LNCAP (cell line): ENCODE measurements at regions not wholly inside any gene's neighbourhood (a gene's known extent, or its start where the extent isn't known, plus 50 kb on each side); places are given as distances from the start of the nearest gene placed in this dataset.

Experiments
- TF ChIP-seq, protein P1 (sequence below): fragments of 450-650 bp; IDR thresholded peaks from 2 replicates; pipeline ENCODE4 v1.5.1; 2017; ENCODE audit warnings: mild to moderate bottlenecking

GRCh38 chr3:56879436-56880215 lies 77.9 kb upstream of the ARHGEF3 start:
- TF ChIP-seq, protein P1, sequence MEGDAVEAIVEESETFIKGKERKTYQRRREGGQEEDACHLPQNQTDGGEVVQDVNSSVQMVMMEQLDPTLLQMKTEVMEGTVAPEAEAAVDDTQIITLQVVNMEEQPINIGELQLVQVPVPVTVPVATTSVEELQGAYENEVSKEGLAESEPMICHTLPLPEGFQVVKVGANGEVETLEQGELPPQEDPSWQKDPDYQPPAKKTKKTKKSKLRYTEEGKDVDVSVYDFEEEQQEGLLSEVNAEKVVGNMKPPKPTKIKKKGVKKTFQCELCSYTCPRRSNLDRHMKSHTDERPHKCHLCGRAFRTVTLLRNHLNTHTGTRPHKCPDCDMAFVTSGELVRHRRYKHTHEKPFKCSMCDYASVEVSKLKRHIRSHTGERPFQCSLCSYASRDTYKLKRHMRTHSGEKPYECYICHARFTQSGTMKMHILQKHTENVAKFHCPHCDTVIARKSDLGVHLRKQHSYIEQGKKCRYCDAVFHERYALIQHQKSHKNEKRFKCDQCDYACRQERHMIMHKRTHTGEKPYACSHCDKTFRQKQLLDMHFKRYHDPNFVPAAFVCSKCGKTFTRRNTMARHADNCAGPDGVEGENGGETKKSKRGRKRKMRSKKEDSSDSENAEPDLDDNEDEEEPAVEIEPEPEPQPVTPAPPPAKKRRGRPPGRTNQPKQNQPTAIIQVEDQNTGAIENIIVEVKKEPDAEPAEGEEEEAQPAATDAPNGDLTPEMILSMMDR: no peak

DNA sequence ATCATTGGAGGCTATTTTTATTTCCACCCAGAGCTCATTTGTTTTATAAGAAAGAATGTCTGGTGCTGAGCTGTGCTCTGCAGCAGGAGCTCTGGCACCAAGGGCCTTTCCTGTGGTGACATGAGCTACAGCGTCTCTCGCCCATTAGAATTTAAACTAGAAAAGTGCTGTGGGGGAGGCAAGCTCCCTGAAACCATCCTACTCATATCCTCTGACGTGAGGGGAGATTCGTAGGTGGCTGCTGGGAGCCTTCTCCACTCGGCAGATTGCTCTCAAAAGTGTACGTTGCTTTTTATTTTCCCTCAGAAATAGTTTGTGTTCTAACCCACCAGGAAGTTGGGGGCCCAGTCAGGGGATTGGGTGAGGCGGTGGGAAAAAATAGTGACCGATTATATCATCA lies 76.3 kb upstream of the ARHGEF3 start:
- TF ChIP-seq, protein P1: no peak

DNA sequence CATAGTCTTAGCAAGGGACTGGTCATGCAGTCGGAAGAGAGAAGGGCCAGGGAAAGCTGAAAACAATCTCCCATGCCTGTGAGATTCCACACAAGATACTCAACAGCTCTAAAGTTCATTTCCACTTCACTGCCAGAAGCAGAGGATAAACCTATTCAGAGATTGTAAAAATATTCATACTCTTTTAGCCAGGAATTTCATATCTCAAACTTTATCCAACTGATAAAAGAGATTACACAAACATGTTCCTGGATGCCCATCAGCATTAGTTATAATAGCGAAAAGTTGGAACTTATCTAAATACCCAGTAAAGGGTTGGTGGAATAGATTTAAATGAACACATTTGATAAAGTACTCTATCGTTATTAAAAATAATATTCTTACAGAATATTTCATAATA lies 75.2 kb upstream of the ARHGEF3 start:
- TF ChIP-seq, protein P1: no peak

DNA sequence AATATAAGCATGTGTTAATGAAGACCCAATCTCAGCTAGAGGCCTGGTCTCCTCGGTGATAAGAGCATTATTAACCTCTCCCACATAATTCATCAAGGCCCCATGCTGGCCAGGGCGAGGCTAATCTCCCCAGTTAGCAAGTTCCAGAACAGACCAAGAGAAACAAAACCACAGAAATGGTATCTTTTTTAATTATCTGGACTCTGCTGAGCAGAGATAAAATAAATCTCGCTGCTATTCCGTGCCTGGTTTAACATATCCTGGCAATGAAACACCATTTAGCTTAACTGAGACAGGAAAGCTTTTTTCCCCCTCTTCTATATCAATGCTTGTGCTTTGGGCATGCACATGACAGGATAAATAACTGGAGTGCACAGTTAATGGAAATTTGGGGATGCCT lies 72.5 kb upstream of the ARHGEF3 start:
- TF ChIP-seq, protein P1: no peak

- TF ChIP-seq, protein P1: no peak
Measured at GRCh38 chr3:56870436-56870835, 68.7 kb upstream of the ARHGEF3 start.

DNA sequence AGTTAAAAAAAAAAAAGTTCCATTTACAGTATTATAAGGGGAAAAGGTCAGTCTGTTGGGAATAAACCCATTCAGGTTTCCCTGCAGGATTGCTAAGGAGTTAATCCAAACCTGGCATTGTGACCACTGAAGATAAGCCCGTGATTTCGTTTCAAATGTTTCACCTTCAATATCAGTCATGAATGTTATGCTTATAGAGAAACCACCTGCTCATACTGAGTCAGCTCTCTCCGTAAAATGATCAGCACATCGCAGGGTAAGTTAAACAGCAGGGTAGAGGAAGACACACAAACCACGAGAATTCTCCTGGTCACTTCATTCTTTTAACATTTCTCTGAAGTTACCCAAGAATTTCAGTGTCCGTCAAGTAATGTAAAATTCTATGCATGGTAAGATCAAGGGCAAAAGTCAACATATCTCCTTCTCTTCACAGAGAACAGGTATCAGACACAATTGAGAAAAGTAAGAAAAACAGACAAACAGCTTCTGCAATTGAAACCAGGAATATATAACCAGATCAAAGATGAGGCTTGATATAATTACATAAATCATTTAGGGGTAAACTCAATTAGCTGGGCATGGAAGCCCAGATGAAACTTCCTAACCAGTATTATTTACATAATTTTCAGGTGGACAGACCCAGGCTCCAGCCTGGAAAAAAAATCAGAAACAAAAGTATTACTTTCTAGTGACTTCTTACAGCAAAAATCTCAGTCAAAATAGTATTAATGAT lies 67.6 kb upstream of the ARHGEF3 start:
- TF ChIP-seq, protein P1: no peak

GRCh38 chr3:56868706-56869105 lies 67.0 kb upstream of the ARHGEF3 start:
- TF ChIP-seq, protein P1: no peak
